ENCODE measurements at regions not wholly inside any gene's neighbourhood (a gene's known extent, or its start where the extent isn't known, plus 50 kb on each side); places are given as distances from the start of the nearest gene placed in this dataset.

- no peak for TF ChIP-seq KDM5A (IDR thresholded peaks at IDR 0.05)
- no peak for TF ChIP-seq CTCF (IDR thresholded peaks at IDR 0.05)
- TF ChIP-seq POLR2A (IDR thresholded peaks at IDR 0.05; ENCODE audit: low read length) = no peak
- TF ChIP-seq ESRRA (IDR thresholded peaks at IDR 0.05; ENCODE audit: borderline replicate concordance, low read length) = no peak
- TF ChIP-seq RFX5 (IDR thresholded peaks at IDR 0.05) = no peak
- no peak for TF ChIP-seq CEBPB (IDR thresholded peaks at IDR 0.05)
- no peak for TF ChIP-seq JUN (IDR thresholded peaks at IDR 0.05)
- TF ChIP-seq REST (IDR thresholded peaks at IDR 0.05) = no peak
- no peak for TF ChIP-seq BHLHE40 (IDR thresholded peaks at IDR 0.05; ENCODE audit: low read depth, low read length)
- TF ChIP-seq CHD2 (IDR thresholded peaks at IDR 0.05; ENCODE audit: low read length, partially characterized antibody) = no peak
- TF ChIP-seq FOSL2 (IDR thresholded peaks at IDR 0.05) = no peak
- TF ChIP-seq FOSL2 (CRISPR knock-in tag; IDR thresholded peaks at IDR 0.05) = no peak
Measured at GRCh38 chr9:79246170-79246569, 325.6 kb upstream of the TLE4 start.
